Left ventricle myocardium inferior (tissue), 1 donor: ENCODE measurements at regions not wholly inside any gene's neighbourhood (a gene's known extent, or its start where the extent isn't known, plus 50 kb on each side); places are given as distances from the start of the nearest gene placed in this dataset.

Experiments used
- DNase-seq: peaks from one replicate; pipeline ENCODE4 v3.0.0-alpha.2; 2020
- H3K27ac ChIP-seq: fragments of 200-600 bp; replicated peaks from 2 replicates; pipeline ENCODE4 v1.8.0; 2021
- H3K27me3 ChIP-seq: fragments of 200-600 bp; 2 replicates; pipeline ENCODE4 v1.8.0; 2021; ENCODE audit warnings: low read depth
- H3K36me3 ChIP-seq: fragments of 200-600 bp; 2 replicates; pipeline ENCODE4 v1.8.0; 2021
- H3K4me1 ChIP-seq: fragments of 200-600 bp; 2 replicates; pipeline ENCODE4 v1.8.0; 2021
- H3K4me3 ChIP-seq: fragments of 200-600 bp; 2 replicates; pipeline ENCODE4 v1.8.0; 2021; ENCODE audit warnings: mild to moderate bottlenecking, moderate library complexity
- H3K9me3 ChIP-seq: fragments of 200-600 bp; replicated peaks from 2 replicates; pipeline ENCODE4 v1.8.0; 2021
- CTCF ChIP-seq: fragments of 200-600 bp; IDR thresholded peaks from 2 replicates; pipeline ENCODE4 v1.8.0; 2021; ENCODE audit warnings: antibody characterized with exemption, mild to moderate bottlenecking, borderline replicate concordance
- intact Hi-C: fragments of 100-400 bp; cut with micrococcal nuclease; formaldehyde crosslinking; loops from one replicate; pipeline ENCODE4 v1.11.0; 2022
- donor health status: DM: no; HTN: yes; CAD: no; lungs with severe emphysema.

GRCh38 chr3:82058809-82059208 lies 297.4 kb upstream of the GBE1 start:
- no peaks in the 10 kb centered on the region for H3K4me1 ChIP-seq
- no peak overlapping the region for H3K27ac ChIP-seq
- peaks cover 3% of the 10 kb centered on the region for H3K9me3 ChIP-seq
- intact Hi-C loops, result no loop called here
- H3K4me3 ChIP-seq, result no peak overlapping the region
- H3K27me3 ChIP-seq, result no peaks in the 10 kb centered on the region
- TF ChIP-seq CTCF, result no peak
- no peaks in the 10 kb centered on the region for H3K36me3 ChIP-seq
- DNase-seq, result no peak

DNA sequence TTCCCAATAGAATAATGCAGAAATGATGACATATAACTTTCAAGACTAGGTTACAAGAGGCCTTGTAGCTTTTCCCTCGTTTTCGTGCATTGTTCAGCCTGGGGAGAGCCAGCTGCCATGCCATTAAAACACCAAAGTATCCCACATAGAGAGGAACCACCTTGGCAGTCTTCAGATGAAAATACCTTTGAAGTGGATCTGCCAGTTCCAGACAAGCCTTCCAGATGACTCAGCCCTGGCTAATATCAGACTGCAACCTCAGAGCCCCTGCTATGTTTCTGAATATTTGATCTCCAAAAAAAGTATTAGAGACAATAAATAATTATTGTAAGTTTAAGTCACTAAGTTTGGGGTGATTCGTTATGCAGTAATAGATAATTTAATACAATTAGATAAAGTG lies 294.3 kb upstream of the GBE1 start:
- no peaks in the 10 kb centered on the region for H3K36me3 ChIP-seq
- H3K27me3 ChIP-seq, result no peaks in the 10 kb centered on the region
- H3K9me3 ChIP-seq, result peaks cover 1% of the 10 kb centered on the region
- no peak overlapping the region for H3K27ac ChIP-seq
- no peak overlapping the region for H3K4me3 ChIP-seq
- intact Hi-C loops, result no loop called here
- H3K4me1 ChIP-seq, result no peaks in the 10 kb centered on the region
- no peak for TF ChIP-seq CTCF
- DNase-seq, result no peak

- TF ChIP-seq CTCF, result no peak
- intact Hi-C loops, result no loop called here
- H3K9me3 ChIP-seq, result no peaks in the 10 kb centered on the region
- H3K27me3 ChIP-seq, result no peaks in the 10 kb centered on the region
- H3K4me3 ChIP-seq, result no peak overlapping the region
- no peak for DNase-seq
- no peaks in the 10 kb centered on the region for H3K36me3 ChIP-seq
- no peaks in the 10 kb centered on the region for H3K4me1 ChIP-seq
- H3K27ac ChIP-seq, result no peak overlapping the region
Measured at GRCh38 chr3:82054849-82055248, 293.4 kb upstream of the GBE1 start.

DNA sequence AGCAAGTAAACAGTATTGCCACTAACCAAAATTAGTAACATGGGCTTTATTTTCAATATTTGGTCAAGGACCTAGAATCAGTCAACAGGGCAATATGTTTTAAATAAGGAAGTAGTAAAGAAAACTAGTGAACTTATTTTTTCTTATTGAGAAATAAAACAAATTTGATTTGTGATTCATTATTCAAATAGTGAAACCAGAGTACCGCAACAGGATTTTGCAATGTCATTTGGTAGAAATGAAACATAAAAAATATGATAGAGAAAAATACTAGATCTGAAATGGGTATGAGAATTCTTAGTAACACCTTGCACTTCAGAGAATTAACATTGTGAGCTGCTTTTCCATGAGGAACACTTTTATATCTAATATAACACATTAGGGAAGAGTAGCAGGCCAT lies 291.8 kb upstream of the GBE1 start:
- DNase-seq, result no peak
- no peak for TF ChIP-seq CTCF
- no peaks in the 10 kb centered on the region for H3K4me1 ChIP-seq
- intact Hi-C loops, result no loop called here
- H3K9me3 ChIP-seq, result no peaks in the 10 kb centered on the region
- no peaks in the 10 kb centered on the region for H3K36me3 ChIP-seq
- H3K4me3 ChIP-seq, result no peak overlapping the region
- H3K27me3 ChIP-seq, result no peaks in the 10 kb centered on the region
- no peak overlapping the region for H3K27ac ChIP-seq

GRCh38 chr3:82050382-82050781 lies 288.9 kb upstream of the GBE1 start:
- Histone ChIP-seq H3K4me3 (no peak overlapping the region), H3K9me3 (no peaks in the 10 kb centered on the region), H3K27ac (no peak overlapping the region), H3K4me1 (no peaks in the 10 kb centered on the region), H3K27me3 (no peaks in the 10 kb centered on the region), H3K36me3 (no peaks in the 10 kb centered on the region)
- no peak for TF ChIP-seq CTCF
- no peak for DNase-seq
- intact Hi-C loops, result no loop called here

DNA sequence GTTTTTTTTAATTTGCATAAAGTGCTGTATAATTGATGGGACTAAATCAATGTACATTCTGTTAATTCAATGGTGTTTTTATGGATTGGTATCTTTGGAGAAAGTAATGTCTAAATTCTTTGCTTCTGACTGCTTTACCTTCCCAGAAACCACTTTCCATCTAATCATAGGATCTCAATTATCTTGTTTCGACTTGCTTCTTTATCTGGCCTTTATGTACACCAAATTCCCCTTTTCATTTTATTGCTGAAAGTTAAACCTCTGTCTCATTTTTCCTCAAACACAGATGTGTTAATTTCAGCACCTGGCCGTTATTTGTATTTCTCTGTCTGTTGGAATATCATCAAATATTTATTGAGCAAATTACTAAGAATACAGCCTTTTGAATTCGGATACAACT lies 287.3 kb upstream of the GBE1 start:
- H3K4me1 ChIP-seq, result no peaks in the 10 kb centered on the region
- H3K36me3 ChIP-seq, result no peaks in the 10 kb centered on the region
- H3K27me3 ChIP-seq, result no peaks in the 10 kb centered on the region
- no peak overlapping the region for H3K27ac ChIP-seq
- intact Hi-C loops, result no loop called here
- no peak for DNase-seq
- TF ChIP-seq CTCF, result no peak
- H3K4me3 ChIP-seq, result no peak overlapping the region
- H3K9me3 ChIP-seq, result no peaks in the 10 kb centered on the region
